Spinal cord (tissue), 9 donors: ENCODE measurements at regions not wholly inside any gene's neighbourhood (a gene's known extent, or its start where the extent isn't known, plus 50 kb on each side); places are given as distances from the start of the nearest gene placed in this dataset.
"Not testable (repeated sequence)": the region's sequence is repeated elsewhere in the genome, so short reads cannot be mapped to it uniquely, and the experiment has no call there.

ENCODE experiments used
- DNase-seq, 6 donors: peaks; one replicate each; pipeline versions ENCODE4 v3.0.0 to v3.0.0-alpha.2; 2013 to 2015; ENCODE audit warnings: low spot score in 6 of 6, low read depth in 4 of 6
- H3K27ac ChIP-seq: one replicate; pipeline ENCODE4 v1.5.1; 2013; ENCODE audit warnings: low read depth, low read length, control low read depth
- H3K27me3 ChIP-seq: one replicate; pipeline ENCODE4 v1.6.1; 2013; ENCODE audit warnings: low read length; ENCODE audit not compliant: control insufficient read depth, insufficient read depth
- H3K36me3 ChIP-seq: one replicate; pipeline ENCODE4 v1.6.1; 2013; ENCODE audit warnings: low read length; ENCODE audit not compliant: control insufficient read depth, insufficient read depth
- H3K4me1 ChIP-seq: one replicate; pipeline ENCODE4 v1.6.1; 2013; ENCODE audit warnings: low read length; ENCODE audit not compliant: control insufficient read depth, insufficient read depth
- H3K4me3 ChIP-seq: one replicate; pipeline ENCODE4 v1.5.1; 2013; ENCODE audit warnings: low read depth, low read length, control low read depth
- H3K9me3 ChIP-seq: one replicate; pipeline ENCODE4 v1.6.1; 2013; ENCODE audit warnings: low read length; ENCODE audit not compliant: control insufficient read depth, insufficient read depth
- WGBS: methylation state at CpG from one replicate; pipeline ENCODE4 v1.1.5; 2013; ENCODE audit warnings: missing lambda C conversion rate; ENCODE audit not compliant: insufficient coverage; 5-methylcytosine and 5-hydroxymethylcytosine counted together
- donor health status: healthy.

GRCh38 chr14:103273745-103274615 lies 60.1 kb upstream of the EIF5 start:
- H3K9me3 ChIP-seq: no peaks in the 10 kb centered on the region
- no peak overlapping the region for H3K27ac ChIP-seq
- H3K27me3 ChIP-seq: peaks cover 57% of the 10 kb centered on the region
- 6% methylated on average over 79 of the region's 79 CpGs for WGBS
- peak overlapping the region; percentile 12 for H3K4me3 ChIP-seq
- DNase-seq: peak in 1 of 6 donors; percentile 9
- no peaks in the 10 kb centered on the region for H3K36me3 ChIP-seq
- H3K4me1 ChIP-seq: peaks cover 17% of the 10 kb centered on the region

GRCh38 chr14:103275000-103275399 lies 59.0 kb upstream of the EIF5 start:
- Histone ChIP-seq H3K9me3 (no peaks in the 10 kb centered on the region), H3K4me1 (peaks cover 22% of the 10 kb centered on the region), H3K27ac (no peak overlapping the region), H3K4me3 (no peak overlapping the region), H3K27me3 (peaks cover 63% of the 10 kb centered on the region), H3K36me3 (no peaks in the 10 kb centered on the region)
- DNase-seq: no peak

- Histone ChIP-seq H3K27me3 (peaks cover 74% of the 10 kb centered on the region), H3K27ac (no peak overlapping the region), H3K9me3 (no peaks in the 10 kb centered on the region), H3K4me1 (peaks cover 24% of the 10 kb centered on the region), H3K4me3 (no peak overlapping the region), H3K36me3 (no peaks in the 10 kb centered on the region)
- DNase-seq: no peak
- WGBS: 96% methylated on average over 7 of the region's 8 CpGs
Measured at GRCh38 chr14:103277931-103278330, 56.1 kb upstream of the EIF5 start.

GRCh38 chr14:103279142-103280025 lies 54.7 kb upstream of the EIF5 start:
- H3K27me3 ChIP-seq: peaks cover 68% of the 10 kb centered on the region
- no peak overlapping the region for H3K27ac ChIP-seq
- H3K4me3 ChIP-seq: no peak overlapping the region
- no peaks in the 10 kb centered on the region for H3K36me3 ChIP-seq
- no peaks in the 10 kb centered on the region for H3K9me3 ChIP-seq
- DNase-seq: peak in 2 of 6 donors; percentile 18 to 30
- WGBS: 7% methylated on average over 101 of the region's 102 CpGs
- peaks cover 15% of the 10 kb centered on the region for H3K4me1 ChIP-seq

- peaks cover 60% of the 10 kb centered on the region for H3K27me3 ChIP-seq
- 58% methylated on average over 5 of the region's 15 CpGs for WGBS
- no peak for DNase-seq
- peaks cover 15% of the 10 kb centered on the region for H3K4me1 ChIP-seq
- H3K9me3 ChIP-seq: no peaks in the 10 kb centered on the region
- no peaks in the 10 kb centered on the region for H3K36me3 ChIP-seq
- H3K27ac ChIP-seq: no peak overlapping the region
- no peak overlapping the region for H3K4me3 ChIP-seq
Measured at GRCh38 chr14:103280278-103280928, 53.6 kb upstream of the EIF5 start.

GRCh38 chr14:103281496-103282231 lies 52.4 kb upstream of the EIF5 start:
- Histone ChIP-seq H3K9me3 (no peaks in the 10 kb centered on the region), H3K27me3 (peaks cover 51% of the 10 kb centered on the region), H3K27ac (no peak overlapping the region), H3K36me3 (no peaks in the 10 kb centered on the region), H3K4me3 (no peak overlapping the region), H3K4me1 (peaks cover 15% of the 10 kb centered on the region)
- 68% methylated on average over 9 of the region's 11 CpGs for WGBS
- peak in 2 of 6 donors; percentile 27 to 41 for DNase-seq

- not testable (repeated sequence) for H3K27ac ChIP-seq, DNase-seq, H3K9me3 ChIP-seq, H3K4me3 ChIP-seq, H3K36me3 ChIP-seq
- Histone ChIP-seq H3K4me1 (peaks cover 15% of the 10 kb centered on the region), H3K27me3 (peaks cover 49% of the 10 kb centered on the region)
- WGBS: 80% methylated on average over 5 of the region's 17 CpGs
Measured at GRCh38 chr14:103282309-103282708, 51.7 kb upstream of the EIF5 start.

GRCh38 chr14:103282932-103283331 lies 51.1 kb upstream of the EIF5 start:
- no peaks in the 10 kb centered on the region for H3K9me3 ChIP-seq
- H3K4me1 ChIP-seq: peaks cover 15% of the 10 kb centered on the region
- H3K36me3 ChIP-seq: no peaks in the 10 kb centered on the region
- no peak overlapping the region for H3K27ac ChIP-seq
- no peak overlapping the region for H3K4me3 ChIP-seq
- peaks cover 46% of the 10 kb centered on the region for H3K27me3 ChIP-seq
- WGBS: 77% methylated on average over 3 of the region's 5 CpGs
- no peak for DNase-seq

GRCh38 chr14:103283916-103284315 lies 50.1 kb upstream of the EIF5 start:
- Histone ChIP-seq H3K27me3 (peaks cover 39% of the 10 kb centered on the region), H3K4me3 (no peak overlapping the region), H3K4me1 (peaks cover 8% of the 10 kb centered on the region), H3K27ac (no peak overlapping the region), H3K9me3 (no peaks in the 10 kb centered on the region), H3K36me3 (no peaks in the 10 kb centered on the region)
- 77% methylated on average over 12 of the region's 12 CpGs for WGBS
- DNase-seq: no peak
